Osteoblast (primary cell): ENCODE measurements at regions not wholly inside any gene's neighbourhood (a gene's known extent, or its start where the extent isn't known, plus 50 kb on each side); places are given as distances from the start of the nearest gene placed in this dataset.
"Not testable (repeated sequence)": the region's sequence is repeated elsewhere in the genome, so short reads cannot be mapped to it uniquely, and the experiment has no call there.

ENCODE experiments used
- DNase-seq: peaks from one replicate; pipeline ENCODE4 v3.0.0; 2011; ENCODE audit warnings: low spot score, mixed read lengths; ENCODE audit not compliant: insufficient read length; ENCODE audit errors: missing footprints
- H2AFZ ChIP-seq: 2 replicates; pipeline ENCODE4 v1.6.0; 2011; ENCODE audit warnings: mild to moderate bottlenecking, low read length
- H3K27ac ChIP-seq: 2 replicates; pipeline ENCODE4 v1.5.1; 2011; ENCODE audit warnings: mild to moderate bottlenecking, low read depth, low read length, moderate library complexity
- H3K27me3 ChIP-seq: 2 replicates; pipeline ENCODE4 v1.6.0; 2012; ENCODE audit warnings: mild to moderate bottlenecking, control low read depth, inconsistent platforms, low read length, moderate library complexity; ENCODE audit not compliant: insufficient read depth
- H3K36me3 ChIP-seq: 2 replicates; pipeline ENCODE4 v1.5.1; 2011; ENCODE audit warnings: mild to moderate bottlenecking, low read length, control low read depth, moderate library complexity; ENCODE audit not compliant: insufficient read depth
- H3K4me1 ChIP-seq: 2 replicates; pipeline ENCODE4 v1.5.1; 2011; ENCODE audit warnings: mild to moderate bottlenecking, low read length, control low read depth, moderate library complexity; ENCODE audit not compliant: insufficient read depth
- H3K4me2 ChIP-seq: 2 replicates; pipeline ENCODE4 v1.6.0; 2011; ENCODE audit warnings: mild to moderate bottlenecking, low read length; ENCODE audit not compliant: insufficient read depth
- H3K4me3 ChIP-seq: fragments of 200-600 bp; sonication (generic); 3 replicates; pipeline ENCODE4 v1.5.1; 2012; ENCODE audit warnings: mild to moderate bottlenecking, low read length, inconsistent platforms; ENCODE audit not compliant: insufficient read depth
- H3K79me2 ChIP-seq: 2 replicates; pipeline ENCODE4 v1.6.0; 2012; ENCODE audit warnings: mild to moderate bottlenecking, low read length, control low read depth, inconsistent platforms; ENCODE audit not compliant: insufficient read depth
- H3K9me3 ChIP-seq: 2 replicates; pipeline ENCODE4 v1.5.1; 2011; ENCODE audit warnings: low read depth, low read length, control low read depth
- H4K20me1 ChIP-seq: 2 replicates; pipeline ENCODE4 v1.6.0; 2012; ENCODE audit warnings: mild to moderate bottlenecking, low read length, control low read depth; ENCODE audit not compliant: insufficient read depth
- TF ChIP-seq, protein P1 (sequence below): IDR thresholded peaks from 2 replicates; pipeline ENCODE4 v1.5.1; 2011; ENCODE audit warnings: mild to moderate bottlenecking, low read depth, low read length, moderate library complexity; ENCODE audit errors: extremely low read depth

DNA sequence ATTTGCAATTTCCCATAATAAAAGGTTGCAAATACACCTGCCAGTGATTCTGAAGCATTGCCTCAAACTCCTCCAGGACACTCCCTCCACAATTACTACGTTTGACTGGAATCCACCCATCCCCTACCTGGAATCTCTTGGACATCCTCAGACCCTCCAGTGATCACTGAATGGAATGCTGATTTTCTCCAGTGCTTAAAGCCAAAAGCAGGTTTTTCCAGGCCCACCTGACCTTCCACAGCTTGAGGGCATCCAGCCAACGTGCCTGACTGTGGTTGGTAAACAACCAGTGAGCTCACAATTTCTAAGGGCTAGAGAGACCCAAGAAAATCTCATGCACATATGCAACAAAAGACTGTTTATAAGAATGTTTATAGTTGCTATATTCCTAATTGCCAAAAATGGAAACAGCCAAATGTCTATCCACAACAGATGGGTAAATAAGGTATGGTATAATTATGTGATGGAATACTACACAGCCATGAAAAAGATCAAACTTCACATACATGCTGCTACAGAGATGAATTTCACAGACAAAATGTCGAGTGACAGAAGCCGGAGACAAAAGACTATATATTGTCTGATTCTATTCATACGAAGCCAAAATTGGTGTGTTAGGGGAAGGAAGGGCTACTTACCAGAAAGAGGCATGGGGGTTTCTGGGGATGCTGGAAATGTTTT lies 147.1 kb upstream of the RREB1 start:
- no peaks in the 10 kb centered on the region for H3K79me2 ChIP-seq
- DNase-seq = no peak
- TF ChIP-seq, protein P1, sequence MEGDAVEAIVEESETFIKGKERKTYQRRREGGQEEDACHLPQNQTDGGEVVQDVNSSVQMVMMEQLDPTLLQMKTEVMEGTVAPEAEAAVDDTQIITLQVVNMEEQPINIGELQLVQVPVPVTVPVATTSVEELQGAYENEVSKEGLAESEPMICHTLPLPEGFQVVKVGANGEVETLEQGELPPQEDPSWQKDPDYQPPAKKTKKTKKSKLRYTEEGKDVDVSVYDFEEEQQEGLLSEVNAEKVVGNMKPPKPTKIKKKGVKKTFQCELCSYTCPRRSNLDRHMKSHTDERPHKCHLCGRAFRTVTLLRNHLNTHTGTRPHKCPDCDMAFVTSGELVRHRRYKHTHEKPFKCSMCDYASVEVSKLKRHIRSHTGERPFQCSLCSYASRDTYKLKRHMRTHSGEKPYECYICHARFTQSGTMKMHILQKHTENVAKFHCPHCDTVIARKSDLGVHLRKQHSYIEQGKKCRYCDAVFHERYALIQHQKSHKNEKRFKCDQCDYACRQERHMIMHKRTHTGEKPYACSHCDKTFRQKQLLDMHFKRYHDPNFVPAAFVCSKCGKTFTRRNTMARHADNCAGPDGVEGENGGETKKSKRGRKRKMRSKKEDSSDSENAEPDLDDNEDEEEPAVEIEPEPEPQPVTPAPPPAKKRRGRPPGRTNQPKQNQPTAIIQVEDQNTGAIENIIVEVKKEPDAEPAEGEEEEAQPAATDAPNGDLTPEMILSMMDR = no peak
- H3K36me3 ChIP-seq = no peaks in the 10 kb centered on the region
- H2AFZ ChIP-seq = no peak overlapping the region
- no peaks in the 10 kb centered on the region for H3K4me1 ChIP-seq
- no peaks in the 10 kb centered on the region for H4K20me1 ChIP-seq
- H3K9me3 ChIP-seq = no peaks in the 10 kb centered on the region
- H3K27me3 ChIP-seq = no peaks in the 10 kb centered on the region
- H3K4me3 ChIP-seq = no peak overlapping the region
- H3K27ac ChIP-seq = no peak overlapping the region
- H3K4me2 ChIP-seq = no peak overlapping the region

DNA sequence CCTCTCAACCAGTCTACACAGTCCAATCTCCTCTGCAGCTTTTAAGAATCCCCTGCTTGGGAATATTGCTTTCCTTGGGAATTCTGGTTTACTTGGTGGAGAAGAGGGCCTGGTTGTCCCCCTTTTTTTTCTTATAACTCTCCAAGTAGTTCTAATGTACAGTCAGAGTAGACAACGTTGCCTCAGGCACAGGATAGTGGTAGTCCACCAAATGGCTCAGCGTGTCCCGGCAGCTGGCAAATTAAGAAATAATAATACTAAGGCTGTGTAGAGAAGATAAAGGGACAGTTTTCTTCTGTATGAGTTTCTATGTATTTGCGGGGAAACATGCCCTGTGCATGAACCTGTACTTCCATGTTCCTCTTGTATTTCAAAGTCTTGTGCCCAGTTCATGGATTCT lies 145.7 kb upstream of the RREB1 start:
- H3K27me3 ChIP-seq = no peaks in the 10 kb centered on the region
- H3K27ac ChIP-seq = no peak overlapping the region
- H3K9me3 ChIP-seq = no peaks in the 10 kb centered on the region
- no peaks in the 10 kb centered on the region for H4K20me1 ChIP-seq
- H3K4me1 ChIP-seq = no peaks in the 10 kb centered on the region
- TF ChIP-seq, protein P1 = no peak
- no peak overlapping the region for H3K4me3 ChIP-seq
- H3K36me3 ChIP-seq = no peaks in the 10 kb centered on the region
- H2AFZ ChIP-seq = no peak overlapping the region
- H3K79me2 ChIP-seq = no peaks in the 10 kb centered on the region
- no peak for DNase-seq
- no peak overlapping the region for H3K4me2 ChIP-seq

DNA sequence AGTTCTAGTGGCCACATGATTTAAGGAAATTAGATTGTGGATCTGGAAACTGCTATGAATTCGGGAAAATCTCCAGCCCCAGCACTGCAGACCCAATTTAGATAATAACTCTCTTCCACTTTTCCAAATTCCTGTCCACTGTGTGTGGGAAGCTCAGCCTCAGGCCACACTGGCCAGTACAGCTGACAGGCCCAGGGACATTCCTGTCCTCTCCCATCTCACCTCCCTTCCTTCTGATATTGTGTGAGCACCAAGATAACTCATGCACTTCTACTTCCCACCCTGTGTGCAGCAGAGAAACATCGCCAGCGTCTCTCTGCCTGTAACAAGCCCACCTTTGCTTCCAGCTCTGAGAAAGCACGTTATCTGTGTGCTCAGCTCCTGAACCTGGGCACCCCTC lies 145.1 kb upstream of the RREB1 start:
- Histone ChIP-seq H3K79me2 (no peaks in the 10 kb centered on the region), H3K27ac (no peak overlapping the region), H3K4me1 (no peaks in the 10 kb centered on the region), H2AFZ (no peak overlapping the region), H3K27me3 (no peaks in the 10 kb centered on the region), H3K9me3 (no peaks in the 10 kb centered on the region), H3K4me3 (no peak overlapping the region), H3K36me3 (no peaks in the 10 kb centered on the region), H4K20me1 (no peaks in the 10 kb centered on the region), H3K4me2 (no peak overlapping the region)
- TF ChIP-seq, protein P1 = no peak
- no peak for DNase-seq

DNA sequence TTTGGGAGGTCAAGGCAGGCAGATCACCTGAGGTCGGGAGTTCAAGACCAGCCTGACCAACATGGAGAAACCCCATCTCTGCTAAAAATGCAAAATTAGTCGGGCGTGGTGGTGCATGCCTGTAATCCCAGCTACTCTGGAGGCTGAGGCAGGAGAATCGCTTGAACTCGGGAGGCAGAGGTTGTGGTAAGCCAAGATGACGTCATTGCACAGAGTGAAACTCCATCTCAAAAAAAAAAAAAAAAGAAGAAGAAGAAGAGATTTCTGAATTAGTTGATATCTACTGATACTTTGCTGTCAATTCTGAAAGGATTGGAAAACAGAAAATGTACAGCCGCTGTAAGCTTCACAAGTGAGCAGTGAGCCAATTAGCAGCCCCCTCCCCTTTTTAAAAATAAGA lies 144.4 kb upstream of the RREB1 start:
- not testable (repeated sequence) for DNase-seq, H3K27me3 ChIP-seq, H2AFZ ChIP-seq, H3K9me3 ChIP-seq, H3K36me3 ChIP-seq, H3K4me2 ChIP-seq, H4K20me1 ChIP-seq, H3K79me2 ChIP-seq, H3K4me3 ChIP-seq, H3K4me1 ChIP-seq, H3K27ac ChIP-seq
